ENCODE measurements at regions not wholly inside any gene's neighbourhood (a gene's known extent, or its start where the extent isn't known, plus 50 kb on each side); places are given as distances from the start of the nearest gene placed in this dataset.
A peak's percentile ranks its signal among the peaks of the same experiment; 100 is the strongest.
"Not testable (repeated sequence)": the region's sequence is repeated elsewhere in the genome, so short reads cannot be mapped to it uniquely, and the experiment has no call there.

DNA sequence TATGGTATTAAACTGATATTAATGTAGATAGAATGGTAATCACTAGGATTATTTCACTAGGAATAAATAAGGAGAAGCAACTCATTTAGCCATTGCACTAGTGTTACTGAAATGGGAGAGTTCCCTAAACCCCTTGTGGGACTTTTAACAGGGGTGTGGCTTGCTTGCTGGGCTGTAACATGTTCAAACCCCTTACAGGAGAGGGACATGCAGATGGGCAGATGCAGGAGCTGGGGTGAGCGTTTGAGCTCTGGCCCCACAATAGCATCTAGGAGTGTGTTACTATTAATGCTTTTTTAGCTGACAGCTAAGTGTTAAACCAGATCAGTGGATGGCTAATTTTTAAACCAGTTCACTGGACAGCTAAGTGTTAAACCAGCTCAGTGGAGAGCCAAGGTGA, 89.3 kb upstream of the ST8SIA4 start:
- H3K36me3 ChIP-seq (ENCODE audit: control insufficient read depth, insufficient read depth, low read length): no peaks in the 10 kb centered on the region
- DNase-seq (ENCODE audit: low read depth): no peak
- no peaks in the 10 kb centered on the region for H3K27me3 ChIP-seq (ENCODE audit: control insufficient read depth, insufficient read depth, low read length)
- TF ChIP-seq, protein P1, sequence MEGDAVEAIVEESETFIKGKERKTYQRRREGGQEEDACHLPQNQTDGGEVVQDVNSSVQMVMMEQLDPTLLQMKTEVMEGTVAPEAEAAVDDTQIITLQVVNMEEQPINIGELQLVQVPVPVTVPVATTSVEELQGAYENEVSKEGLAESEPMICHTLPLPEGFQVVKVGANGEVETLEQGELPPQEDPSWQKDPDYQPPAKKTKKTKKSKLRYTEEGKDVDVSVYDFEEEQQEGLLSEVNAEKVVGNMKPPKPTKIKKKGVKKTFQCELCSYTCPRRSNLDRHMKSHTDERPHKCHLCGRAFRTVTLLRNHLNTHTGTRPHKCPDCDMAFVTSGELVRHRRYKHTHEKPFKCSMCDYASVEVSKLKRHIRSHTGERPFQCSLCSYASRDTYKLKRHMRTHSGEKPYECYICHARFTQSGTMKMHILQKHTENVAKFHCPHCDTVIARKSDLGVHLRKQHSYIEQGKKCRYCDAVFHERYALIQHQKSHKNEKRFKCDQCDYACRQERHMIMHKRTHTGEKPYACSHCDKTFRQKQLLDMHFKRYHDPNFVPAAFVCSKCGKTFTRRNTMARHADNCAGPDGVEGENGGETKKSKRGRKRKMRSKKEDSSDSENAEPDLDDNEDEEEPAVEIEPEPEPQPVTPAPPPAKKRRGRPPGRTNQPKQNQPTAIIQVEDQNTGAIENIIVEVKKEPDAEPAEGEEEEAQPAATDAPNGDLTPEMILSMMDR (IDR thresholded peaks at IDR 0.05; ENCODE audit: insufficient read depth, low read length, severe bottlenecking): no peak
- no peak overlapping the region for H3K4me3 ChIP-seq (ENCODE audit: low read depth, low read length)
- FAIRE-seq: no peak

DNA sequence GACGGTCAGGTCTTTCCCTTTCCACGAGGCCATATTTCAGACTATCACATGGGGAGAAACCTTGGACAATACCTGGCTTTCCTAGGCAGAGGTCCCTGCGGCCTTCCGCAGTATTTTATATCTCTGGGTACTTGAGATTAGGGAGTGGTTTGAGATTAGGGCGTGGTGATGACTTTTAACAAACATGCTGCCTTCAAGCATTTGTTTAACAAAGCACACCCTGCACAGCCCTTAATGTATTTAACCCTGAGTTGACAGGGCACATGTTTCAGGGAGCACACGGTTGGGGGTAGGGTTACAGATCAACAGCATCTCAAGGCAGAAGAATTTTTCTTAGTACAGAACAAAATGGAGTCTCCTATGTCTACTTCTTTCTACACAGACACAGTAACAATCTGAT, 80.5 kb upstream of the ST8SIA4 start:
- FAIRE-seq; DNase-seq (ENCODE audit: low read depth); H3K27me3 ChIP-seq (ENCODE audit: control insufficient read depth, insufficient read depth, low read length); H3K4me3 ChIP-seq (ENCODE audit: low read depth, low read length); H3K36me3 ChIP-seq (ENCODE audit: control insufficient read depth, insufficient read depth, low read length): not testable (repeated sequence)

DNA sequence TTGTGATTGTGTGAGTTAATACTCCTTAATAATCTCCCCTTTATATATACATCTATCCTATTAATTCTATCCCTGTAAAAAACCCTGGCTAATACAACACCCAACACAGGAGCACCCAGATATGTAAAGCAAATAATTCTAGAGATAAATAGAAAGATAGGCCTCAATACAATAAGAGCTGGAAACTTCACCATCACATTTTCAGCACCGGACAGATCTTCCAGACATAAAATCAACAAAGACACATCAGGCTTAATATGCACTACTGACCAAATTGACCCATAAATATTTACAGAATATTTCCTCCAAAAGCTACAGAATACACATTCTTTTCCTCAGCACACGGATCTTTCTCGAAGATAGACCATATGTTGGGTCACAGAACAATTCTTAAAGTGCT, 71.0 kb upstream of the ST8SIA4 start:
- FAIRE-seq: no peak
- DNase-seq (ENCODE audit: low read depth): no peak
- Histone ChIP-seq H3K36me3 (ENCODE audit: control insufficient read depth, insufficient read depth, low read length) (no peaks in the 10 kb centered on the region), H3K4me3 (ENCODE audit: low read depth, low read length) (no peak overlapping the region), H3K27me3 (ENCODE audit: control insufficient read depth, insufficient read depth, low read length) (no peaks in the 10 kb centered on the region)
- TF ChIP-seq, protein P1 (IDR thresholded peaks at IDR 0.05; ENCODE audit: insufficient read depth, low read length, severe bottlenecking): no peak

DNA sequence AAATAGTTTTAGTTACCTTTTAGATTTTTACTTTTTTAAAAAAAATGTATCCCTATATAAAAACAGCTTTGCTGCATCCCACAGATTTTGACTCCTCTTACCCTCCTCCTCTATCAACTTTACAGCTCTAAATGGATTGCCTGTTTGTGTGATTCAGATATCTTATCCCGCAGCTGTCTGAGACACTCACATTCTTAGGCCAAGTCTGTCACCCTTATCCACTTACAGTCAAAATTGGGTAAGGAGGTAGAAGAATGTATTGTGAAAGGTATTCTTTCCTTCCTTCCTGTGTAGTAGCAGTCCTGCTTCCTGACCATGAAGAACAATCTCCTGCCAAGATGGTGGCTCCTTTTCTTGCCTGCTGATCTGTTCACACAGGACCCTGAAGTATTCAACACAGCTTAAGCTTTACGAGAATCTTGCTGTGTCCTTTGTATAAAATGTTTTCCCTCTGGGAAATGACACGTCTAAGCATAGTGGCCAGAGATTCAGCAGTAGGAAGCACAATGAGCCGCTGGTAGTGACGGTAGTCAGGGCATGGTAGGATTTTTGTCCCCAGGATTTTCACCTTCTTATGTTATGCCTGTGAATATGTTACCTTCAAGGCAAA, 67.7 kb upstream of the ST8SIA4 start:
- Histone ChIP-seq H3K4me3 (ENCODE audit: low read depth, low read length) (no peak overlapping the region), H3K36me3 (ENCODE audit: control insufficient read depth, insufficient read depth, low read length) (no peaks in the 10 kb centered on the region), H3K27me3 (ENCODE audit: control insufficient read depth, insufficient read depth, low read length) (no peaks in the 10 kb centered on the region)
- FAIRE-seq: peak; percentile 7
- TF ChIP-seq, protein P1 (IDR thresholded peaks at IDR 0.05; ENCODE audit: insufficient read depth, low read length, severe bottlenecking): no peak
- no peak for DNase-seq (ENCODE audit: low read depth)

DNA sequence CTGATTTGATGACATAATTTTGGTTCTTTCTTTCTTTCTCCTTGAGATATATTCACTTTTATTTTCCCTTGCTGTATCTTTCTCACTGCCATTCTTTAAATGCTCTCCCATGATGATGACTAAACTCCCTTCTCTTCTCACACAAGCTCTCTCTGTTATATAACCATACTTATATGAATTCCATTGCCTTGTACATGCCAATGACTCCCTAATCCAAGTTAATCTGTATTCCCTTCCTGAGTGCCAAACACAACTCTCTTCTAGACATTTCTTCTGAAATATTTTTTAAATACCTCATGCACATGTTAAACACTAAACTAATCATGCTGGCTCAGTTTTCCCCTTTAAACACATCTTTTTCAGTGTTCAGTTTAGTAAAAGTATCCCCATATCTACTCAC, 62.2 kb upstream of the ST8SIA4 start:
- TF ChIP-seq, protein P1 (IDR thresholded peaks at IDR 0.05; ENCODE audit: insufficient read depth, low read length, severe bottlenecking): no peak
- DNase-seq (ENCODE audit: low read depth): no peak
- no peaks in the 10 kb centered on the region for H3K27me3 ChIP-seq (ENCODE audit: control insufficient read depth, insufficient read depth, low read length)
- no peaks in the 10 kb centered on the region for H3K36me3 ChIP-seq (ENCODE audit: control insufficient read depth, insufficient read depth, low read length)
- H3K4me3 ChIP-seq (ENCODE audit: low read depth, low read length): no peak overlapping the region
- FAIRE-seq: no peak

All from bronchial epithelial cell (primary cell).